ENCODE measurements at regions not wholly inside any gene's neighbourhood (a gene's known extent, or its start where the extent isn't known, plus 50 kb on each side); places are given as distances from the start of the nearest gene placed in this dataset.
A peak's percentile ranks its signal among the peaks of the same experiment; 100 is the strongest.

GRCh38 chr5:108528655-108529054 is 146.8 kb upstream of the FBXL17 start:
- POLR2A ChIA-PET, result no interaction called here
- intact Hi-C loops (cut with micrococcal nuclease), result no loop called here

GRCh38 chr5:108524564-108524963 is 142.7 kb upstream of the FBXL17 start:
- Mint-ChIP-seq H3K36me3 (ENCODE audit: low read depth) (no peaks in the 10 kb centered on the region), H3K4me1 (peaks cover 31% of the 10 kb centered on the region), H3K27me3 (no peaks in the 10 kb centered on the region), H3K4me3 (no peak overlapping the region), H3K27ac (no peak overlapping the region), H3K9me3 (peaks cover 14% of the 10 kb centered on the region)
- CTCF ChIA-PET, result no interaction called here
- ATAC-seq (ENCODE audit: low read depth) (no peak), DNase-seq (no peak)
- POLR2A ChIA-PET, result no interaction called here
- TF ChIP-seq CTCF (IDR thresholded peaks at IDR 0.05), result no peak
- intact Hi-C loops (cut with micrococcal nuclease), result loop anchor here (5.0 kb wide), 1 partner anchor 953 kb away; no protein-coding TSS in a partner anchor

More at GRCh38 chr5:108528655-108529054, 146.8 kb upstream of the FBXL17 start:
- H3K9me3 Mint-ChIP-seq, result peaks cover 14% of the 10 kb centered on the region
- CTCF ChIA-PET, result no interaction called here
- no peak overlapping the region for H3K4me3 Mint-ChIP-seq
- no peak overlapping the region for H3K27ac Mint-ChIP-seq
- ATAC-seq (ENCODE audit: low read depth) (no peak), DNase-seq (no peak)
- no peaks in the 10 kb centered on the region for H3K27me3 Mint-ChIP-seq
- TF ChIP-seq CTCF (IDR thresholded peaks at IDR 0.05), result no peak
- H3K36me3 Mint-ChIP-seq (ENCODE audit: low read depth), result no peaks in the 10 kb centered on the region
- H3K4me1 Mint-ChIP-seq, result peaks cover 11% of the 10 kb centered on the region

- no peaks in the 10 kb centered on the region for H3K27me3 Mint-ChIP-seq
- no peak overlapping the region for H3K27ac Mint-ChIP-seq
- H3K4me1 Mint-ChIP-seq, result peaks cover 31% of the 10 kb centered on the region
- no peak for TF ChIP-seq CTCF (IDR thresholded peaks at IDR 0.05)
- no peak for DNase-seq
- peaks cover 14% of the 10 kb centered on the region for H3K9me3 Mint-ChIP-seq
- no peaks in the 10 kb centered on the region for H3K36me3 Mint-ChIP-seq (ENCODE audit: low read depth)
- intact Hi-C loops (cut with micrococcal nuclease), result loop anchor here (5.0 kb wide), 1 partner anchor 954 kb away; no protein-coding TSS in a partner anchor
- ChIA-PET POLR2A (no interaction called here), CTCF (interaction anchor here (0.7 kb wide), 1 partner anchor 11 kb away, joined by 3 read pairs; no protein-coding TSS in a partner anchor)
- no peak for ATAC-seq (ENCODE audit: low read depth)
- no peak overlapping the region for H3K4me3 Mint-ChIP-seq
Measured at GRCh38 chr5:108523360-108523759, 141.5 kb upstream of the FBXL17 start.

- intact Hi-C loops (cut with micrococcal nuclease), result loop anchor here (1.0 to 5.0 kb wide), 2 partner anchors 916 to 955 kb away; no protein-coding TSS in a partner anchor
- Mint-ChIP-seq H3K36me3 (ENCODE audit: low read depth) (no peaks in the 10 kb centered on the region), H3K4me1 (peaks cover 31% of the 10 kb centered on the region), H3K27ac (no peak overlapping the region), H3K4me3 (no peak overlapping the region), H3K27me3 (peaks cover 4% of the 10 kb centered on the region), H3K9me3 (peaks cover 9% of the 10 kb centered on the region)
- peak; percentile 49 for ATAC-seq (ENCODE audit: low read depth)
- POLR2A ChIA-PET, result no interaction called here
- no peak for DNase-seq
- no peak for TF ChIP-seq CTCF (IDR thresholded peaks at IDR 0.05)
- CTCF ChIA-PET, result no interaction called here
Measured at GRCh38 chr5:108521841-108522506, 140.1 kb upstream of the FBXL17 start.

- intact Hi-C loops (cut with micrococcal nuclease), result loop anchor here (5.0 kb wide), 1 partner anchor 956 kb away; no protein-coding TSS in a partner anchor
- peak; percentile 47 for ATAC-seq (ENCODE audit: low read depth)
- ChIA-PET POLR2A (no interaction called here), CTCF (no interaction called here)
- peaks cover 4% of the 10 kb centered on the region for H3K27me3 Mint-ChIP-seq
- no peak for DNase-seq
- H3K9me3 Mint-ChIP-seq, result peaks cover 5% of the 10 kb centered on the region
- H3K36me3 Mint-ChIP-seq (ENCODE audit: low read depth), result no peaks in the 10 kb centered on the region
- no peak overlapping the region for H3K4me3 Mint-ChIP-seq
- no peak for TF ChIP-seq CTCF (IDR thresholded peaks at IDR 0.05)
- peaks cover 31% of the 10 kb centered on the region for H3K4me1 Mint-ChIP-seq
- H3K27ac Mint-ChIP-seq, result no peak overlapping the region
Measured at GRCh38 chr5:108521011-108521700, 139.3 kb upstream of the FBXL17 start.

Data from activated B cell treated with CpG ODN at 0.5 μM for 24 hours (primary cell).